ENCODE measurements at regions not wholly inside any gene's neighbourhood (a gene's known extent, or its start where the extent isn't known, plus 50 kb on each side); places are given as distances from the start of the nearest gene placed in this dataset.
"Not testable (repeated sequence)": the region's sequence is repeated elsewhere in the genome, so short reads cannot be mapped to it uniquely, and the experiment has no call there.

GRCh38 chr17:77834170-77835115 lies 124.1 kb upstream of the TNRC6C start:
- no peak for DNase-seq

GRCh38 chr17:77836557-77837041 lies 121.9 kb upstream of the TNRC6C start:
- no peak for DNase-seq

GRCh38 chr17:77837072-77837471 lies 121.4 kb upstream of the TNRC6C start:
- DNase-seq: not testable (repeated sequence)

GRCh38 chr17:77837917-77838316 lies 120.6 kb upstream of the TNRC6C start:
- no peak for DNase-seq

DNA sequence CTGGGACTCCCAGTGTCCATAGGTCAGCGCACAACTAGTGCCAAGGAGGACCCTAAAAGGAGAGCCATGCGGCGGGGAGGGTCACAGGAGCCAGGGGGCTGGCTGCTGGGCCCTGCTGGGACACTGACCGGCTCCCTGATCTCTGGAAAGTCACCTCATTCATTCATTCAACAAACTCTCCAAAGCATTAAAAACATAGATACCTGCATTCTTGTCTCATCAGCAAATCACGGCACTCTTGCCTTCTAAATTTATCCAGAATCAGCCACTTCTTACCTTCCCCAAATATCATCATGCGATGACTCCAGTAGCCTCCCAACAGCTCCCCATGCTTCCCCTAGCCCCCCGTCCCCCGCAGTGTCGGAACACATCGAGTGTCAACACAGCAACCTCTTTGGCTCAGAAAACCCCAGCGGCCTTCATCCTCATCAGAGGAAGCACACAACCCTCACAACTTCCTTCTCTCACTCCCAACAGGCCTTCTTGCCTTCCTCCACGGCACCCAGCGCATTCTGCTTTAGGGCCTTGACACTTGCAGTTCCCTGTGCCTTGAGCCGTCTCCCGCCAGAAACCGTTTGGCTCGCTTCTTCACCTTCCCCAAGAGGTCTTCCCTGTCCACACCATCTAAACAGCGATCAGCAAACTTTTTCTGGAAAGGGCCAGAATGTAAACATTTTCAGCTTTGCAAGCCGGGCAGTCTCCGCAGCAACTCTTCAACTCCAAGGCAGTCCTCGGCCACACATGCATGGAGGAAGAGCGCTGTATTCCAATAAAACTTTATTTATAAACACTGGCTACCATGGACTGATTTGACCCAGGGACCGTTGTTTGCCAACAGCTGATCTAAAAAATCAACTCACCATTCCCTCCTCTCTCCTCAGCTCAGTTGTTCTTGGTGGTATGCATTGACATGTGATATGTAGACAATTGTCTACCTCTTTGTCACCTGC lies 119.5 kb upstream of the TNRC6C start:
- DNase-seq: no peak

- no peak for DNase-seq
Measured at GRCh38 chr17:77839698-77840512, 118.6 kb upstream of the TNRC6C start.

- DNase-seq: no peak
Measured at GRCh38 chr17:77840513-77841165, 117.9 kb upstream of the TNRC6C start.

DNA sequence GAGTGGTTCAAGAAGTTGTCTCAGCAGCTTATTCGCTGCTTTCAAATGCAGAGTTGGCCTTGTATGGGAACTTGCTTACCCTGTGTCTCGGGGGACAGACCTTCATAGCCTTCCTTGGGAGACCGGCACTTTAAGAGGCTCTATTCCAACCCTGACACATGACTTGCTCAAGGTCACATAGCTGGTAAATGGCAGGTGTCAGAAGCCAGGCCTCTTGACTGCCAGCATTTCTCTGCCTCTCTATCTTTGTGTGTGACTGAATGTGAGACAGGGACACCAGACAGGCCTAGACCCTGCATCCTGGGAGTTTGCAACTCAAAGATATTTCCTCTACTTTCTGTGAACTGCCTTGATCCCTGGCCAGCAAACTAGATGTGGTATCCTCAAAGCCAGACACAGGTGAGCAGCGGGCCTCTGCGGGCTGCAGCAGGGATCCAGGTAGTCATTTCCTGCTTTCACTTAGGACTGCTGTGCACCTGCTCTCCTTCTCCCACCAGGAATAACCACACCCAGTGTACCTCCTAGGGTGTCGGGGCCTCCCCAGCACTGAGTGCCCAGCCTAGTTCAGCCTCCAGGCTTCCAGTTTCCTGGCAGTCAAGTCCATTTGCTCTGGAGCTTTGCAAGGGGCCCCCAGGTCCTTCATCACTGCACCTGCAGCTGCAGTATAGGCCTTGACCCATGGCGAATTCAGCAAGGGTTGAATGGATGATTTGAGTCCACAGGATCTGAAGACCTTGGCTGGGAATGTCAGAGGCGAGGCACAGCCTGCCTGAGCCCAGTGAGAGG lies 116.6 kb upstream of the TNRC6C start:
- DNase-seq: no peak

- DNase-seq: no peak
Measured at GRCh38 chr17:77842528-77843147, 115.9 kb upstream of the TNRC6C start.

GRCh38 chr17:77843255-77843895 lies 115.1 kb upstream of the TNRC6C start:
- not testable (repeated sequence) for DNase-seq

DNA sequence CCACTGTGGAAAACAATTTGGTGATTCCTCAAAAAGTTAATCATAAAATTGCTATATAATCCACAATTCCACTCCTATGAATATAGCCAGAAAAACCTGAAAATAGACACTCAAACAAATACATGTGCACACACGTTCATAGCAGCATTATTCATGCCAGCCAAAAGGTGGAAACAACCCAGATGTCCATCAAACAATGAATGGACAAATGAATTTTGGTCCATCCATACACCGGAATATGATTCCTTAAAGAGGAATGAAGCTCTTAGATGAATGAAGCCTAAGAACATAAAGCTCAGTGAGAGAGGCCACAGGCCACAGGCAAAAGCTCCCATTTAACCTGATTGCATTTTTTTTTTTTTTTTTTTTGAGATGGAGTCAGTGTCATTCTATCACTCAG lies 114.6 kb upstream of the TNRC6C start:
- no peak for DNase-seq

- no peak for DNase-seq
Measured at GRCh38 chr17:77844681-77845080, 113.8 kb upstream of the TNRC6C start.

GRCh38 chr17:77845541-77846225 lies 112.8 kb upstream of the TNRC6C start:
- no peak for DNase-seq

DNA sequence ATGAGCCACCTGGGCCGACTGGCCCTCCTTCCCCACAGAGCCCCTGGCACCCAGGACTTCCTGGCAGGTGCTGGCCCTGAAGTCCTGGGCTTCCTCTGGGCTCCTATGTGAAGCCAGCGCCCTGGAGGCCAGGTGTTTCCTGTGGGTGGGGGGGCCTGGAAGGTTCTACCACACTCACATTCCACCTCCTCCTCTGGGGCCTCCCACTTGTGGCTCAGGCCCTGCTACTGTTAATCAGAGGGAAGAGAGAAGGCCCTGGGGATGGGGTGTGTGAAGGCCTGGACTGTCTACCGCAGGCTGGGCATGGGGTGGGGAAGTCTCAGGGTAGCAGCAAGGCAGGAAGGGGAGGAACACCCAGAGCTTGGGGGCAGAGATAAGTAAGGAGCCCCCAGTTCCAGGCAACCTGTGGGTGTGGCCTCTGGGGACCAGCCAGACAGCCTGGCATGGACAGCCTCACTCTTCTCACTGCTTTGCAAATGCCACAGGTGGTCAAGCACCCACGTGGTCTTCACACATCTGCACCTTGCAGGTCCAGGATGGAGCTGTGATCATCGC lies 111.9 kb upstream of the TNRC6C start:
- no peak for DNase-seq

DNA sequence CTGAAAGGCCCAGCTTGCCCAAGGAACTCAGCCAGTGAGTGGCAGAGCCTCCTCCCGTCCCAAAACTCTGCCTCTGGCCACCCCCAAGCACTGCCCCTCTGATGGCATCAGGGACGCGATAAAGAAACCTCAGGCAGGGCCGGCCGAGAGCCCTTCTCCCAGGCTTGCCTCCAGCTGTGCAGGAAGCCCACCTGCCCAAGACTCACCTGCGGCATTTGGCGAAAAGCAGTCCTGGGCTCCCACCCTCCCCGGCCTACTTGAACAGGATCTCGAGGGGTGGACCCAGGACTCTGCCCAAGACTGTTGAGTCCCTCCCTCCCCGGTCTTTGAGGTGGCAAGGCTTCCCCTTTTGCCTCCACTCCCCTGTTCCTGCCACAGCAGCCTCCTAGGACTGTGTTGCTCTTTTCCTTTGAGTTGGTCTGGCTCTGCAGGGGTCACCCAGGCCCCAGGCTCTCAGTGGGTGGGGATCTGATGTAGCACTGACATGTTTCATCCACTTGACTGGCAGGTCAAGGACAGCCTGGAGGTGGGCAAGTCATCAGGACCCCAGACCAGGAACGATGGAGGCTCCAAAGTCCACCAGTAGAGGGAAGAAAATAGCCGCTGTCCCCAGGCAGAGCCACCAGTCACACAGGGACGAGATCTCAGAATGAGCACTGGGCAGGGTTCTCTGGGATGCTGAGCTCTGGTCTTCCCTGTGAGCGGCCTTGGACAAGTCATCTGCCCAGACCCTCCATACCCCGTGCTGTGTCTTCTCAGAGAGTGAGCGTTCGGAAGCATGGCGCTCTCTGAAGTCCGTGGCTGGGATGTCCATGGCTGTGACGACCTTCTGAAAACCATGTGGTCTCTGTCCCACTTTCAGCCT lies 111.0 kb upstream of the TNRC6C start:
- DNase-seq: no peak

DNA sequence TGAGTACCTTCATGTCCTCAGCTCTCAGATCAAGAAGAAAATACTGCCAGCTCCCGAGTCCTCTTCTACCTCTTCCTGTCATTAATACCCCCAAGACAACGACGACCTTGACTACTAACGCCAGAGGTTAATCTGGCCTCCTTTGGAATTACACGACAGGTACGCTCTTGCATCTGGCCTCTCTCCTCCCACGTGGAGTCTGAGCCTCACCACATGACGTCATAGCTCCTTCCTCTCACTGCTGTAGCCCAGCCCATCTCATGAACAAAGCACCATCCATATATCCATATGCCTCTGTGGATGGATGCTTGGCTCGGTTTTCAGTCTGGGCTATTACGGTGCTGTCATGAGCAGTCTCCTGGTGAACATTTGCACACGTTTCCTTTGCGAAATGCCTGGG lies 110.2 kb upstream of the TNRC6C start:
- DNase-seq: no peak

GRCh38 chr17:77849239-77849638 lies 109.3 kb upstream of the TNRC6C start:
- DNase-seq: no peak

DNA sequence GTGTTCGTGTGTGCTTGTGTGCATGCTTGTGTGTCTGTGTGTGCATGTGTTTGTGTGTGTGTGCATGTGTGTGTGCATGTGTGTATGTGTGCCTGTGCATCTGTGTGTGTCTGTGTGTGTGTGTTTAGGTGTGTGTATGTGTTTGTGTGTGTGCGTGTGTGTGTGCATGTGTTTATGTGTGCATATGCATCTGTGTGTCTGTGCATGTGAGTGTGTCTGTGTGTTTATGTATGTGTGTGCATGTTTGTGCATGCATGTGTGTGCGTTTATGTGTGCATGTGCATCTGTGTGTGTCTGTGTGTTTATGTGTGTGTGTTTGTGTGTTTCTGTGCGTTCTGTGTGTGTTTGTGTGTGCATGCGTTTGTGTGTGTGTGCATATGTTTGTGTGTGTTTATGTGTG lies 106.6 kb upstream of the TNRC6C start:
- DNase-seq: no peak

Data from NCI-H526 treated with DMSO at 0.1 percent for 48 hours (cell line).